ENCODE measurements at regions not wholly inside any gene's neighbourhood (a gene's known extent, or its start where the extent isn't known, plus 50 kb on each side); places are given as distances from the start of the nearest gene placed in this dataset.

DNA sequence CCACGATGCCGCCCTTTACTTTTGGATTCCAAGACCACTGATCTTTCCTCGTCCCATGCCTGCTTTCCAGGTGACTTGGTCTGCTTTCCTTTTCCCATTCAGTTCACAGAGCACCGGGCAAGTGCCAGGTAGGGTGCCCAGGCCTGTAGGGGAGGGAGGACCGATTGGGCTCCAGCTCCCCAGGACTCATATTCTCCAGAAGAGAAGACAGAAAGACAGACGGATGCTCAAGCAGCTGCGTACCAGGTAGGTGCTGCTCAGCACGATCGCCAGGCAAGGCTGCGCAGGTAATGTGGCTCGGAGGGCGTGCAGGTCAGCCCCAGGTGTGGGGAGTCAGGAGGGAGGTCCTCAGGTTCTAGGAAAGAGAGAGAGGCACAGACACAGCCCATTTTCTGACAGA, 67.5 kb upstream of the ZNF423 start:
- no peak for TF ChIP-seq CTCF (IDR thresholded peaks at IDR 0.05; ENCODE audit: insufficient read depth, low read depth, low read length)
- no peak for TF ChIP-seq EZH2 (IDR thresholded peaks at IDR 0.05; ENCODE audit: insufficient read depth, low read length)

Data from astrocyte (in vitro differentiated cells and primary cell).